ENCODE measurements at regions not wholly inside any gene's neighbourhood (a gene's known extent, or its start where the extent isn't known, plus 50 kb on each side); places are given as distances from the start of the nearest gene placed in this dataset.
"Not testable (repeated sequence)": the region's sequence is repeated elsewhere in the genome, so short reads cannot be mapped to it uniquely, and the experiment has no call there.

- H3K9me3 ChIP-seq (ENCODE audit: insufficient read depth, low read length): no peaks in the 10 kb centered on the region
- no peaks in the 10 kb centered on the region for H3K27me3 ChIP-seq (ENCODE audit: insufficient read depth, insufficient read length)
- H3K9ac ChIP-seq (ENCODE audit: insufficient read length, low read depth): no peak overlapping the region
- no peaks in the 10 kb centered on the region for H3K36me3 ChIP-seq (ENCODE audit: insufficient read depth, insufficient read length, low read length)
- TF ChIP-seq YY1 (IDR thresholded peaks at IDR 0.05; ENCODE audit: insufficient read depth, insufficient read length) (no peak), SUZ12 (IDR thresholded peaks at IDR 0.05; ENCODE audit: extremely low read depth, insufficient read depth, insufficient read length) (no peak), ZNF274 (IDR thresholded peaks at IDR 0.05; ENCODE audit: low read depth, low read length) (no peak)
- H3K4me1 ChIP-seq (ENCODE audit: insufficient read depth, insufficient read length): no peaks in the 10 kb centered on the region
- no peak for DNase-seq (ENCODE audit: low read depth, low spot score)
- no peak overlapping the region for H3K4me3 ChIP-seq (ENCODE audit: insufficient read length, low read depth)
Observed at GRCh38 chr6:85300581-85300980, 149.3 kb upstream of the NT5E start.

- Histone ChIP-seq H3K27me3 (ENCODE audit: insufficient read depth, insufficient read length) (no peaks in the 10 kb centered on the region), H3K4me3 (ENCODE audit: insufficient read length, low read depth) (no peak overlapping the region), H3K9me3 (ENCODE audit: insufficient read depth, low read length) (no peaks in the 10 kb centered on the region), H3K9ac (ENCODE audit: insufficient read length, low read depth) (no peak overlapping the region), H3K4me1 (ENCODE audit: insufficient read depth, insufficient read length) (no peaks in the 10 kb centered on the region), H3K36me3 (ENCODE audit: insufficient read depth, insufficient read length, low read length) (no peaks in the 10 kb centered on the region)
- no peak for TF ChIP-seq YY1 (IDR thresholded peaks at IDR 0.05; ENCODE audit: insufficient read depth, insufficient read length)
- TF ChIP-seq ZNF274 (IDR thresholded peaks at IDR 0.05; ENCODE audit: low read depth, low read length): no peak
- no peak for TF ChIP-seq SUZ12 (IDR thresholded peaks at IDR 0.05; ENCODE audit: extremely low read depth, insufficient read depth, insufficient read length)
- DNase-seq (ENCODE audit: low read depth, low spot score): no peak
Observed at GRCh38 chr6:85298553-85298952, 151.3 kb upstream of the NT5E start.

GRCh38 chr6:85291326-85291725 lies 158.6 kb upstream of the NT5E start:
- no peak for DNase-seq (ENCODE audit: low read depth, low spot score)
- Histone ChIP-seq H3K36me3 (ENCODE audit: insufficient read depth, insufficient read length, low read length) (no peaks in the 10 kb centered on the region), H3K4me1 (ENCODE audit: insufficient read depth, insufficient read length) (no peaks in the 10 kb centered on the region), H3K27me3 (ENCODE audit: insufficient read depth, insufficient read length) (no peaks in the 10 kb centered on the region), H3K4me3 (ENCODE audit: insufficient read length, low read depth) (no peak overlapping the region), H3K9ac (ENCODE audit: insufficient read length, low read depth) (no peak overlapping the region), H3K9me3 (ENCODE audit: insufficient read depth, low read length) (no peaks in the 10 kb centered on the region)
- no peak for TF ChIP-seq SUZ12 (IDR thresholded peaks at IDR 0.05; ENCODE audit: extremely low read depth, insufficient read depth, insufficient read length)
- no peak for TF ChIP-seq YY1 (IDR thresholded peaks at IDR 0.05; ENCODE audit: insufficient read depth, insufficient read length)
- TF ChIP-seq ZNF274 (IDR thresholded peaks at IDR 0.05; ENCODE audit: low read depth, low read length): no peak

GRCh38 chr6:85287654-85288053 lies 162.2 kb upstream of the NT5E start:
- Histone ChIP-seq H3K9ac (ENCODE audit: insufficient read length, low read depth) (no peak overlapping the region), H3K4me3 (ENCODE audit: insufficient read length, low read depth) (no peak overlapping the region), H3K9me3 (ENCODE audit: insufficient read depth, low read length) (no peaks in the 10 kb centered on the region), H3K4me1 (ENCODE audit: insufficient read depth, insufficient read length) (no peaks in the 10 kb centered on the region), H3K36me3 (ENCODE audit: insufficient read depth, insufficient read length, low read length) (no peaks in the 10 kb centered on the region), H3K27me3 (ENCODE audit: insufficient read depth, insufficient read length) (no peaks in the 10 kb centered on the region)
- DNase-seq (ENCODE audit: low read depth, low spot score): no peak
- no peak for TF ChIP-seq YY1 (IDR thresholded peaks at IDR 0.05; ENCODE audit: insufficient read depth, insufficient read length)

GRCh38 chr6:85287158-85287557 lies 162.7 kb upstream of the NT5E start:
- H3K27me3 ChIP-seq (ENCODE audit: insufficient read depth, insufficient read length): no peaks in the 10 kb centered on the region
- TF ChIP-seq SUZ12 (IDR thresholded peaks at IDR 0.05; ENCODE audit: extremely low read depth, insufficient read depth, insufficient read length): no peak
- TF ChIP-seq ZNF274 (IDR thresholded peaks at IDR 0.05; ENCODE audit: low read depth, low read length): no peak
- no peak for TF ChIP-seq YY1 (IDR thresholded peaks at IDR 0.05; ENCODE audit: insufficient read depth, insufficient read length)
- no peaks in the 10 kb centered on the region for H3K9me3 ChIP-seq (ENCODE audit: insufficient read depth, low read length)
- DNase-seq (ENCODE audit: low read depth, low spot score): no peak
- H3K4me1 ChIP-seq (ENCODE audit: insufficient read depth, insufficient read length): no peaks in the 10 kb centered on the region
- no peaks in the 10 kb centered on the region for H3K36me3 ChIP-seq (ENCODE audit: insufficient read depth, insufficient read length, low read length)
- H3K9ac ChIP-seq (ENCODE audit: insufficient read length, low read depth): no peak overlapping the region
- no peak overlapping the region for H3K4me3 ChIP-seq (ENCODE audit: insufficient read length, low read depth)

GRCh38 chr6:85286507-85286906 lies 163.4 kb upstream of the NT5E start:
- H3K9ac ChIP-seq (ENCODE audit: insufficient read length, low read depth); H3K9me3 ChIP-seq (ENCODE audit: insufficient read depth, low read length); DNase-seq (ENCODE audit: low read depth, low spot score); H3K4me3 ChIP-seq (ENCODE audit: insufficient read length, low read depth); H3K27me3 ChIP-seq (ENCODE audit: insufficient read depth, insufficient read length); H3K36me3 ChIP-seq (ENCODE audit: insufficient read depth, insufficient read length, low read length); H3K4me1 ChIP-seq (ENCODE audit: insufficient read depth, insufficient read length): not testable (repeated sequence)

GRCh38 chr6:85285934-85286333 lies 163.9 kb upstream of the NT5E start:
- TF ChIP-seq ZNF274 (IDR thresholded peaks at IDR 0.05; ENCODE audit: low read depth, low read length): no peak
- no peak for TF ChIP-seq SUZ12 (IDR thresholded peaks at IDR 0.05; ENCODE audit: extremely low read depth, insufficient read depth, insufficient read length)
- TF ChIP-seq YY1 (IDR thresholded peaks at IDR 0.05; ENCODE audit: insufficient read depth, insufficient read length): no peak
- Histone ChIP-seq H3K9ac (ENCODE audit: insufficient read length, low read depth) (no peak overlapping the region), H3K9me3 (ENCODE audit: insufficient read depth, low read length) (no peaks in the 10 kb centered on the region), H3K36me3 (ENCODE audit: insufficient read depth, insufficient read length, low read length) (no peaks in the 10 kb centered on the region), H3K27me3 (ENCODE audit: insufficient read depth, insufficient read length) (no peaks in the 10 kb centered on the region), H3K4me1 (ENCODE audit: insufficient read depth, insufficient read length) (no peaks in the 10 kb centered on the region), H3K4me3 (ENCODE audit: insufficient read length, low read depth) (no peak overlapping the region)
- DNase-seq (ENCODE audit: low read depth, low spot score): no peak

GRCh38 chr6:85285114-85285513 lies 164.8 kb upstream of the NT5E start:
- DNase-seq (ENCODE audit: low read depth, low spot score): no peak
- no peak for TF ChIP-seq SUZ12 (IDR thresholded peaks at IDR 0.05; ENCODE audit: extremely low read depth, insufficient read depth, insufficient read length)
- TF ChIP-seq YY1 (IDR thresholded peaks at IDR 0.05; ENCODE audit: insufficient read depth, insufficient read length): no peak
- no peak for TF ChIP-seq ZNF274 (IDR thresholded peaks at IDR 0.05; ENCODE audit: low read depth, low read length)
- no peak overlapping the region for H3K4me3 ChIP-seq (ENCODE audit: insufficient read length, low read depth)
- H3K36me3 ChIP-seq (ENCODE audit: insufficient read depth, insufficient read length, low read length): no peaks in the 10 kb centered on the region
- H3K27me3 ChIP-seq (ENCODE audit: insufficient read depth, insufficient read length): no peaks in the 10 kb centered on the region
- H3K4me1 ChIP-seq (ENCODE audit: insufficient read depth, insufficient read length): no peaks in the 10 kb centered on the region
- no peaks in the 10 kb centered on the region for H3K9me3 ChIP-seq (ENCODE audit: insufficient read depth, low read length)
- H3K9ac ChIP-seq (ENCODE audit: insufficient read length, low read depth): no peak overlapping the region
